ENCODE measurements at regions not wholly inside any gene's neighbourhood (a gene's known extent, or its start where the extent isn't known, plus 50 kb on each side); places are given as distances from the start of the nearest gene placed in this dataset.

DNA sequence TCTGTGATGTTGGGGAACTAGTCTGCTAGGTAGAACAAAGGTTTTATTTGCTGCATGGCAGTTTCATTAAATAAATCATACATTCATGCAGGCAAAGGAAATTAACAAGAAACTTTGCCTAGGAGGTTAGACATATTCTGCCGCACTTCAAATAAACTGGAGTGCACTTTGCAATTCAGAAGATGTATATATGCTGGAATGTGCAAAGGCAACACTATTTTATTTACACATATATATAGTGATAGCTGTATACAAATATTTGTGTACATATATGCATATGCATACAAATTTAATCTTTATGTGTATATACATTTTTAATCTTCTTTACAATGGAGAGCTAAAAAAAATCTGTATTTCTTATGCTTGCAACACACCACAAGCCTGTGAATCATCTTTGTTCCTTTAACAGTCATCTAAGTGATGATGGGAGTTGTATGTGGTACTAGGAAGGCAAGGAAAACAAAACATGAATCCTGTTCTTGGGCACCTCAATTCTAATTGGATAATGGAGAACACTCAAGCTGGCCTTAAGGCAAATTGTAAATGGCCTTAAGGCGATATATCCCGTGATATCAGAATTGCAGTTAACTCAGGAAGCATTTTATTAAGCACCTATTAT lies 605.8 kb upstream of the CAMK1G start:
- H3K4me3 Mint-ChIP-seq = no peak overlapping the region
- peak; percentile 1 for DNase-seq
- H3K36me3 Mint-ChIP-seq (ENCODE audit: low read depth) = no peaks in the 10 kb centered on the region
- H3K27ac Mint-ChIP-seq = no peak overlapping the region
- H3K9me3 Mint-ChIP-seq = peaks cover 11% of the 10 kb centered on the region
- TF ChIP-seq, protein P1, sequence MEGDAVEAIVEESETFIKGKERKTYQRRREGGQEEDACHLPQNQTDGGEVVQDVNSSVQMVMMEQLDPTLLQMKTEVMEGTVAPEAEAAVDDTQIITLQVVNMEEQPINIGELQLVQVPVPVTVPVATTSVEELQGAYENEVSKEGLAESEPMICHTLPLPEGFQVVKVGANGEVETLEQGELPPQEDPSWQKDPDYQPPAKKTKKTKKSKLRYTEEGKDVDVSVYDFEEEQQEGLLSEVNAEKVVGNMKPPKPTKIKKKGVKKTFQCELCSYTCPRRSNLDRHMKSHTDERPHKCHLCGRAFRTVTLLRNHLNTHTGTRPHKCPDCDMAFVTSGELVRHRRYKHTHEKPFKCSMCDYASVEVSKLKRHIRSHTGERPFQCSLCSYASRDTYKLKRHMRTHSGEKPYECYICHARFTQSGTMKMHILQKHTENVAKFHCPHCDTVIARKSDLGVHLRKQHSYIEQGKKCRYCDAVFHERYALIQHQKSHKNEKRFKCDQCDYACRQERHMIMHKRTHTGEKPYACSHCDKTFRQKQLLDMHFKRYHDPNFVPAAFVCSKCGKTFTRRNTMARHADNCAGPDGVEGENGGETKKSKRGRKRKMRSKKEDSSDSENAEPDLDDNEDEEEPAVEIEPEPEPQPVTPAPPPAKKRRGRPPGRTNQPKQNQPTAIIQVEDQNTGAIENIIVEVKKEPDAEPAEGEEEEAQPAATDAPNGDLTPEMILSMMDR (IDR thresholded peaks at IDR 0.05) = no peak
- no peaks in the 10 kb centered on the region for H3K27me3 Mint-ChIP-seq (ENCODE audit: insufficient read depth)
- H3K4me1 Mint-ChIP-seq (ENCODE audit: low read depth) = no peaks in the 10 kb centered on the region

DNA sequence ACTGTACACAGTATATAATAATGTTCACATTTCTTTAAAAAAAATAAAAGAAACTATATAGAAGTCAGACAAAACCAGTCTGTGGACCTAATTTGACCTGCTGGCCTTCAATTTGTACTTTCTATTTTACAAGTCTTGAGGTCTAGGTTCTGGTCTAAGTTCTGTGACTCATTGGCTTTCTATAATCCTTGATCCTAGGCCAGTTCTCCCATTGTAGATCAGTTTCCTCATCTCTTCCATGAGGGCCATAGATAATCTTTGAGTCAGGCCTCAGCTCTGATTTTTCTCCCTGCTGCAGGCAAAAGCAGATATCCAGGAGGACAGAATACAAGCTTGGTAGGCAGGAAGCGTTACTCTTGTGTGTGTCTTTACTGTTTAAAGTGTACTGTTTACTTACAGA lies 603.7 kb upstream of the CAMK1G start:
- TF ChIP-seq, protein P1 (IDR thresholded peaks at IDR 0.05) = no peak
- Mint-ChIP-seq H3K4me1 (ENCODE audit: low read depth) (no peaks in the 10 kb centered on the region), H3K36me3 (ENCODE audit: low read depth) (no peaks in the 10 kb centered on the region), H3K27ac (no peak overlapping the region), H3K4me3 (no peak overlapping the region), H3K9me3 (peaks cover 11% of the 10 kb centered on the region), H3K27me3 (ENCODE audit: insufficient read depth) (no peaks in the 10 kb centered on the region)
- DNase-seq = no peak

DNA sequence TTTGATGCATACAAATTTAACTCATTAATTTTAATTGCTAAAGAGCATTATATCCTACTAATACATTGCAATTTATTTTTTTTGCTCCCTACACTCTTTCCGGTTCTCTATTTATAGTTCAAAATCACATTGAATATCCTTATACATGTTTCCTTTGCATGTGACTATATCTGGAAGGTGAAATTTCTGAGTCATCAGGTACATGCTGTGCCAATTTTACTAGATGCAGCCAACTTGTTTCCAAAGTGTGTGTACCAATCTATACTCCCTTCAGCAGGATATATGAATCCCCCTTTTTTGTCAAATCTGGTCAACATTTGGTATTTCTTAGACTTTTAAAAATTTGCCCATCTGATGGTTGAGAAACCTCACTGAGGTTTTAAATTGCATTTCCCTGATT lies 602.9 kb upstream of the CAMK1G start:
- no peaks in the 10 kb centered on the region for H3K27me3 Mint-ChIP-seq (ENCODE audit: insufficient read depth)
- H3K9me3 Mint-ChIP-seq = peaks cover 11% of the 10 kb centered on the region
- TF ChIP-seq, protein P1 (IDR thresholded peaks at IDR 0.05) = no peak
- no peak for DNase-seq
- no peak overlapping the region for H3K27ac Mint-ChIP-seq
- no peak overlapping the region for H3K4me3 Mint-ChIP-seq
- H3K36me3 Mint-ChIP-seq (ENCODE audit: low read depth) = no peaks in the 10 kb centered on the region
- H3K4me1 Mint-ChIP-seq (ENCODE audit: low read depth) = no peaks in the 10 kb centered on the region

DNA sequence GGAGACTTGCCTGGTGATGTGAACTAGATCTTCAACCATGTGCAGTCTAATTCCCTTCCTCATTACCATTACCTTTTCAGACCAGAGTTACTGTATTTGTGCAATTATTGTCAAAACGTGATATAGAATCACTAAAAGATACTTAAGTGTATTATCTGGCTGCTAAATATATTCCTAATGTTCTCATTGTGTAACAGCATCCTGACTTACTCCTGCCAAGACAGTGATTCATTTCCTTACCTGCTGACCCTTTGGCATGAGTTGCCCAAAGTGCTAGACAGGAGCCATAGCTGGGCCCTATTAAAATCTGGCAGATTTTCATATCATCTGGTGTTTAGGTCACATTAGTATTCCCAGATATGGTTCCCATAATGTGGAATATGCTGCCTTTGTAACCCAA lies 598.3 kb upstream of the CAMK1G start:
- DNase-seq = no peak
- TF ChIP-seq, protein P1 (IDR thresholded peaks at IDR 0.05) = no peak
- peaks cover 4% of the 10 kb centered on the region for H3K9me3 Mint-ChIP-seq
- peaks cover 2% of the 10 kb centered on the region; the same call in 1 of the 2 replicates for H3K27me3 Mint-ChIP-seq (ENCODE audit: insufficient read depth)
- H3K4me3 Mint-ChIP-seq = no peak overlapping the region
- H3K27ac Mint-ChIP-seq = no peak overlapping the region
- H3K36me3 Mint-ChIP-seq (ENCODE audit: low read depth) = no peaks in the 10 kb centered on the region
- peaks cover 11% of the 10 kb centered on the region; the same call in 1 of the 2 replicates for H3K4me1 Mint-ChIP-seq (ENCODE audit: low read depth)

- no peaks in the 10 kb centered on the region for H3K36me3 Mint-ChIP-seq (ENCODE audit: low read depth)
- no peaks in the 10 kb centered on the region; the same call in 1 of the 2 replicates for H3K9me3 Mint-ChIP-seq
- H3K4me1 Mint-ChIP-seq (ENCODE audit: low read depth) = peaks cover 11% of the 10 kb centered on the region; the same call in 1 of the 2 replicates
- peak overlapping the region; percentile 85 for H3K4me3 Mint-ChIP-seq
- no peak overlapping the region; the same call in 1 of the 2 replicates for H3K27ac Mint-ChIP-seq
- DNase-seq = peak; percentile 3
- H3K27me3 Mint-ChIP-seq (ENCODE audit: insufficient read depth) = peaks cover 2% of the 10 kb centered on the region; the same call in 1 of the 2 replicates
- TF ChIP-seq, protein P1 (IDR thresholded peaks at IDR 0.05) = no peak
Observed at GRCh38 chr1:208988811-208989222, 594.7 kb upstream of the CAMK1G start.

Measured in HFFc6 (cell line).